EH (cell line): ENCODE measurements at regions not wholly inside any gene's neighbourhood (a gene's known extent, or its start where the extent isn't known, plus 50 kb on each side); places are given as distances from the start of the nearest gene placed in this dataset.

Source experiments
- DNase-seq: peaks from one replicate; pipeline ENCODE4 v3.0.0-alpha.2; 2015; ENCODE audit warnings: low read depth

GRCh38 chr12:5195691-5196090, 152.0 kb downstream of the KCNA5 start:
- DNase-seq, result no peak

- peak; percentile 61 for DNase-seq
These were observed 153.5 kb downstream of the KCNA5 start for GRCh38 chr12:5197131-5197530.

- DNase-seq, result no peak
These were observed 154.0 kb downstream of the KCNA5 start for GRCh38 chr12:5197656-5198055.

GRCh38 chr12:5200278-5201087, 156.8 kb downstream of the KCNA5 start:
- peak; percentile 28 for DNase-seq

- DNase-seq, result no peak
These were observed 158.0 kb downstream of the KCNA5 start for GRCh38 chr12:5201554-5202218.

GRCh38 chr12:5203274-5203673, 159.6 kb downstream of the KCNA5 start:
- DNase-seq, result no peak

- DNase-seq, result no peak
These were observed 160.0 kb downstream of the KCNA5 start for GRCh38 chr12:5203720-5204119.

- DNase-seq, result no peak
These were observed 160.6 kb downstream of the KCNA5 start for GRCh38 chr12:5204271-5204670.

GRCh38 chr12:5204831-5205230, 161.2 kb downstream of the KCNA5 start:
- no peak for DNase-seq

- DNase-seq, result no peak
These were observed 162.9 kb downstream of the KCNA5 start for GRCh38 chr12:5206401-5207175.

GRCh38 chr12:5210179-5210922, 166.7 kb downstream of the KCNA5 start:
- no peak for DNase-seq

- DNase-seq, result no peak
These were observed 167.2 kb downstream of the KCNA5 start for GRCh38 chr12:5210923-5211290.

- no peak for DNase-seq
These were observed 169.7 kb downstream of the KCNA5 start for GRCh38 chr12:5213336-5213735.

GRCh38 chr12:5213990-5214389, 170.3 kb downstream of the KCNA5 start:
- DNase-seq, result no peak

GRCh38 chr12:5217936-5218335, 174.3 kb downstream of the KCNA5 start:
- no peak for DNase-seq

- no peak for DNase-seq
These were observed 176.4 kb downstream of the KCNA5 start for GRCh38 chr12:5220099-5220498.

GRCh38 chr12:5220835-5221234, 177.2 kb downstream of the KCNA5 start:
- peak; percentile 7 for DNase-seq

GRCh38 chr12:5222011-5222461, 178.4 kb downstream of the KCNA5 start:
- no peak for DNase-seq

- no peak for DNase-seq
These were observed 179.1 kb downstream of the KCNA5 start for GRCh38 chr12:5222729-5223128.

GRCh38 chr12:5223881-5224280, 180.2 kb downstream of the KCNA5 start:
- no peak for DNase-seq

GRCh38 chr12:5226581-5226980, 182.9 kb downstream of the KCNA5 start:
- DNase-seq, result no peak
